ENCODE measurements at regions not wholly inside any gene's neighbourhood (a gene's known extent, or its start where the extent isn't known, plus 50 kb on each side); places are given as distances from the start of the nearest gene placed in this dataset.

DNA sequence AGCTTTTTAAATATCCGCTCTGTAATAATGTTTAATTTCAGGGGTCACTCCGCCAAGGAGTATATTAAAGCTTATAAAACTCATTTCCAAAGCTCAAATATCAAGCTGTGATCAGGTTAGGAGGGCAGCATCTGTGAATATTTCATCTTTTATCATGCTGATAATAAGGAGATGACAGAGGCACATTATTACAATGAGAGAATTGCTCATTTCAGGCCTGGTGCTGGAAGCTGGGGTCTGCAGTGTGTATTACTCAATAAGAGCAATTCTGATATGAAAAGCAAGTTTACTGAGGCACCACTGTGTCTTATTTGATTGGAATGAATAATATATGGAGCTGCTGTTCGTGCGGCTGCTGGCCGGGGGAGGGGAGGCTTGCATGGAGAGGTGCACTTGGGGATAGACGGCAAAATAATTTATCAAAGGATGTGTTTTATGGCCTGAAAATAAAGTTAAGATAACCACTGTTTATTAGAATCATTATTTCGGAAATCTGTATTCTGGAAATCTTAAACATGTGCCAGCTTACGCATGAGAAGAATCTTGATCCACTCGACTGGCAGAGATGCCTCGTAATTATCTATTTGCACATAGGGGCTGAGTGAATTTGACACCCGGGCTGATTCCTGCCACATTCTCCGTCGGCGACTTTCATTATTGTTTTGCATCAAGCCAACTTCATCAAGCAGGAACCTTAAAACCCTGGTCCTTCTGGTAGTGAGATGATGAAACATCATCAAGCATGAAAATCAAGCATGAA, 173.2 kb downstream of the RRAGC start:
- Mint-ChIP-seq H3K4me3 (no peak overlapping the region), H3K4me1 (peaks cover 7 to 11% of the 10 kb centered on the region in 2 experiments), H3K9me3 (no peaks in the 10 kb centered on the region), H3K27ac (no peak overlapping the region), H3K27me3 (ENCODE audit: low read depth) (peaks cover 7% of the 10 kb centered on the region), H3K36me3 (ENCODE audit: insufficient read depth in 1 of 3, low read depth in 3 of 3) (no peaks in the 10 kb centered on the region)
- no peak overlapping the region for H3K23ac ChIP-seq (ENCODE audit: insufficient read length, low read depth, low read length)
- H3K18ac ChIP-seq (ENCODE audit: insufficient read length, low read depth, low read length) = no peak overlapping the region
- no peak overlapping the region for H3K14ac ChIP-seq (ENCODE audit: insufficient read depth, low read length)
- H3K4me1 ChIP-seq (ENCODE audit: insufficient read depth, low read length) = no peaks in the 10 kb centered on the region; the same call in 1 of the 2 replicates
- no peak overlapping the region for H2BK15ac ChIP-seq (ENCODE audit: low read depth, low read length)
- no peak overlapping the region for H4K91ac ChIP-seq (ENCODE audit: insufficient read length, low read depth, low read length)
- TF ChIP-seq, protein P1, sequence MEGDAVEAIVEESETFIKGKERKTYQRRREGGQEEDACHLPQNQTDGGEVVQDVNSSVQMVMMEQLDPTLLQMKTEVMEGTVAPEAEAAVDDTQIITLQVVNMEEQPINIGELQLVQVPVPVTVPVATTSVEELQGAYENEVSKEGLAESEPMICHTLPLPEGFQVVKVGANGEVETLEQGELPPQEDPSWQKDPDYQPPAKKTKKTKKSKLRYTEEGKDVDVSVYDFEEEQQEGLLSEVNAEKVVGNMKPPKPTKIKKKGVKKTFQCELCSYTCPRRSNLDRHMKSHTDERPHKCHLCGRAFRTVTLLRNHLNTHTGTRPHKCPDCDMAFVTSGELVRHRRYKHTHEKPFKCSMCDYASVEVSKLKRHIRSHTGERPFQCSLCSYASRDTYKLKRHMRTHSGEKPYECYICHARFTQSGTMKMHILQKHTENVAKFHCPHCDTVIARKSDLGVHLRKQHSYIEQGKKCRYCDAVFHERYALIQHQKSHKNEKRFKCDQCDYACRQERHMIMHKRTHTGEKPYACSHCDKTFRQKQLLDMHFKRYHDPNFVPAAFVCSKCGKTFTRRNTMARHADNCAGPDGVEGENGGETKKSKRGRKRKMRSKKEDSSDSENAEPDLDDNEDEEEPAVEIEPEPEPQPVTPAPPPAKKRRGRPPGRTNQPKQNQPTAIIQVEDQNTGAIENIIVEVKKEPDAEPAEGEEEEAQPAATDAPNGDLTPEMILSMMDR (conservative IDR thresholded peaks at IDR 0.05) = no peak
- H4K5ac ChIP-seq (ENCODE audit: insufficient read length, low read depth, low read length) = no peak overlapping the region
- no peak overlapping the region for H3K9ac ChIP-seq (ENCODE audit: extremely low read depth, insufficient read length, low read length)
- H3K27ac ChIP-seq (ENCODE audit: insufficient read length, low read depth, low read length) = no peak overlapping the region
- H2BK5ac ChIP-seq (ENCODE audit: insufficient read length, low read length) = no peak overlapping the region
- no peak overlapping the region for H2BK12ac ChIP-seq (ENCODE audit: insufficient read length, low read depth, low read length)
- H3K79me1 ChIP-seq (ENCODE audit: insufficient read depth, low read depth, low read length, poor library complexity, severe bottlenecking) = no peaks in the 10 kb centered on the region
- no peak overlapping the region for H3K4me2 ChIP-seq (ENCODE audit: insufficient read depth, insufficient read length, low read length)
- no peak overlapping the region for H2BK20ac ChIP-seq (ENCODE audit: low read depth, low read length, poor library complexity, severe bottlenecking)
- H4K20me1 ChIP-seq (ENCODE audit: control insufficient read depth, insufficient read depth, insufficient read length) = no peaks in the 10 kb centered on the region
- H3T11ph ChIP-seq (ENCODE audit: low read length) = no peak overlapping the region
- H3K56ac ChIP-seq (ENCODE audit: insufficient read length, low read depth, low read length) = no peak overlapping the region
- no CpG with 5 or more reads among the region's 14 CpGs for WGBS (ENCODE audit: extremely low coverage, insufficient read length, low lambda C conversion rate)
- H2BK120ac ChIP-seq (ENCODE audit: low read depth, low read length, poor library complexity, severe bottlenecking) = no peak overlapping the region
- H3K4ac ChIP-seq (ENCODE audit: low read depth, low read length) = no peak overlapping the region
- no peak overlapping the region for H4K8ac ChIP-seq (replicated peaks; ENCODE audit: insufficient read length, low read depth, low read length)
- no peaks in the 10 kb centered on the region for H3K79me2 ChIP-seq (ENCODE audit: insufficient read depth, low read length)
- H3K23me2 ChIP-seq (ENCODE audit: insufficient read length, low read depth, low read length, poor library complexity, severe bottlenecking) = no peaks in the 10 kb centered on the region
- no peaks in the 10 kb centered on the region for H3K27me3 ChIP-seq (ENCODE audit: insufficient read depth, low read length)
- no peak overlapping the region for H2AK5ac ChIP-seq (ENCODE audit: insufficient read length, low read length)
- no peak overlapping the region for H2AFZ ChIP-seq (ENCODE audit: low read length)
- no peaks in the 10 kb centered on the region for H3K9me3 ChIP-seq (ENCODE audit: control insufficient read depth, low read depth, low read length)
- DNase-seq = no peak

Measured in H9 (cell line).